SK-N-SH (cell line): ENCODE measurements at regions not wholly inside any gene's neighbourhood (a gene's known extent, or its start where the extent isn't known, plus 50 kb on each side); places are given as distances from the start of the nearest gene placed in this dataset.

Experiments used
- CTCF ChIA-PET: fragments of 300-600, 350-600 bp; formaldehyde crosslinking; extraction: SDS; loops from one replicate; lab custom pipeline; 2021; lab: Yijun Ruan, JAX
- POLR2A ChIA-PET: fragments of 350-600 bp; sonication (Branson Sonifier 250); formaldehyde crosslinking; extraction: SDS; loops from one replicate; lab custom pipeline; 2020; ENCODE audit warnings: antibody characterized with exemption, inconsistent platforms; lab: Yijun Ruan, JAX
- DNase-seq: peaks from one replicate; pipeline ENCODE4 v3.0.0; 2012
- H2AFZ ChIP-seq: fragments of 200-600 bp; sonication (generic); 2 replicates; pipeline ENCODE4 v1.8.1; 2016; ENCODE audit warnings: antibody characterized with exemption, mild to moderate bottlenecking, low read depth
- H3F3A ChIP-seq: fragments of 200-600 bp; sonication (generic); replicated peaks from 2 replicates; pipeline ENCODE3; 2016; ENCODE audit warnings: antibody characterized with exemption, mild to moderate bottlenecking; ENCODE audit not compliant: insufficient read depth
- H3K27ac ChIP-seq, 2 experiments: fragments of 200-500 bp in 1 of 2; fragments of 200-600 bp in 1 of 2; sonication (Bioruptor generic) in 1 of 2; sonication (generic), shearing (Covaris generic) in 1 of 2; 2 replicates each; pipeline versions ENCODE4 v1.5.1 to v1.6.1; 2014 to 2016; ENCODE audit warnings: low read depth in 2 of 2, inconsistent platforms in 1 of 2, low read length in 1 of 2, mild to moderate bottlenecking in 1 of 2, mixed read lengths in 1 of 2
- H3K27me3 ChIP-seq: fragments of 200-600 bp; sonication (generic), shearing (Covaris generic); 2 replicates; pipeline ENCODE4 v1.6.1; 2016; ENCODE audit warnings: mixed run types; ENCODE audit not compliant: insufficient read depth
- H3K36me3 ChIP-seq, 2 experiments: fragments of 200-500 bp in 1 of 2; fragments of 200-600 bp in 1 of 2; sonication (Bioruptor generic) in 1 of 2; sonication (generic) in 1 of 2; replicated peaks in 1 of 2; 2 replicates each; pipeline versions ENCODE3 to v1.5.1; 2014 to 2016; ENCODE audit warnings: low read length in 1 of 2, mild to moderate bottlenecking in 1 of 2; ENCODE audit not compliant: insufficient read depth in 2 of 2, control insufficient read depth in 1 of 2
- H3K4me1 ChIP-seq, 2 experiments: fragments of 200-500 bp in 1 of 2; fragments of 200-600 bp in 1 of 2; sonication (Bioruptor generic) in 1 of 2; sonication (generic), shearing (Covaris generic) in 1 of 2; 2 replicates each; pipeline versions ENCODE4 v1.5.1 to v1.6.1; 2014 to 2016; ENCODE audit warnings: low read depth in 1 of 2, low read length in 1 of 2, mixed run types in 1 of 2; ENCODE audit not compliant: insufficient read depth in 2 of 2, control insufficient read depth in 1 of 2
- H3K4me2 ChIP-seq: fragments of 200-600 bp; sonication (generic), shearing (Covaris generic); 2 replicates; pipeline ENCODE4 v1.6.1; 2017; ENCODE audit warnings: mixed run types
- H3K4me3 ChIP-seq, 2 experiments: fragments of 200-500 bp in 1 of 2; fragments of 200-600 bp in 1 of 2; sonication (Bioruptor generic) in 1 of 2; sonication (generic), shearing (Covaris generic) in 1 of 2; 2 replicates each; pipeline versions ENCODE4 v1.5.1 to v1.8.1; 2014 to 2016; ENCODE audit warnings: low read depth in 2 of 2, inconsistent platforms in 1 of 2, low read length in 1 of 2, mild to moderate bottlenecking in 1 of 2, mixed read lengths in 1 of 2, moderate library complexity in 1 of 2
- H3K79me2 ChIP-seq: fragments of 200-600 bp; sonication (generic); 2 replicates; pipeline ENCODE4 v1.8.1; 2017; ENCODE audit warnings: mild to moderate bottlenecking; ENCODE audit not compliant: insufficient read depth
- H3K9ac ChIP-seq: fragments of 200-600 bp; sonication (generic); 2 replicates; pipeline ENCODE4 v1.6.1; 2017; ENCODE audit warnings: mixed run types
- H3K9me2 ChIP-seq: fragments of 200-600 bp; sonication (generic); 2 replicates; pipeline ENCODE4 v1.6.1; 2017; ENCODE audit warnings: mixed run types
- H3K9me3 ChIP-seq: fragments of 200-600 bp; sonication (generic); 2 replicates; pipeline ENCODE4 v1.6.1; 2017; ENCODE audit warnings: mixed run types, mild to moderate bottlenecking, moderate library complexity
- H4K20me1 ChIP-seq: fragments of 200-600 bp; sonication (generic); 2 replicates; pipeline ENCODE4 v1.6.1; 2017; ENCODE audit warnings: mild to moderate bottlenecking, mixed run types; ENCODE audit not compliant: insufficient read depth
- FOXJ3 ChIP-seq: sonication (generic); formaldehyde crosslinking; IDR thresholded peaks from 2 replicates; pipeline ENCODE4 v1.5.1; 2020; ENCODE audit warnings: mild to moderate bottlenecking, missing genetic modification reagents
- GATA2 ChIP-seq: sonication (generic); formaldehyde crosslinking; IDR thresholded peaks from 2 replicates; pipeline ENCODE4 v1.5.0; 2020; ENCODE audit warnings: mild to moderate bottlenecking, missing genetic modification reagents
- IRF3 ChIP-seq: fragments of 150-350 bp; IDR thresholded peaks from 2 replicates; pipeline ENCODE4 v1.6.1; 2016; ENCODE audit warnings: mild to moderate bottlenecking, low read depth, low read length
- JUND ChIP-seq: IDR thresholded peaks from 2 replicates; pipeline ENCODE4 v1.4.0; 2012
- MXI1 ChIP-seq: IDR thresholded peaks from 2 replicates; pipeline ENCODE4 v1.6.1; 2012; ENCODE audit warnings: mild to moderate bottlenecking, low read depth, low read length, improper control_type of control experiment
- NFIC ChIP-seq: IDR thresholded peaks from 2 replicates; pipeline ENCODE4 v1.4.0; 2012; ENCODE audit warnings: borderline replicate concordance
- POLR2AphosphoS5 ChIP-seq: IDR thresholded peaks from 2 replicates; pipeline ENCODE4 v1.6.1; 2012; ENCODE audit warnings: low read depth, low read length
- RAD21 ChIP-seq: IDR thresholded peaks from 2 replicates; pipeline ENCODE4 v1.6.1; 2012; ENCODE audit warnings: mild to moderate bottlenecking, low read length
- RCOR1 ChIP-seq: fragments of 150-350 bp; IDR thresholded peaks from 2 replicates; pipeline ENCODE4 v1.6.1; 2017; ENCODE audit warnings: antibody characterized with exemption, low read length
- RXRA ChIP-seq: IDR thresholded peaks from 2 replicates; pipeline ENCODE4 v1.4.0; 2012; ENCODE audit warnings: low read depth, mild to moderate bottlenecking, borderline replicate concordance
- SIN3A ChIP-seq: IDR thresholded peaks from 2 replicates; pipeline ENCODE4 v1.6.1; 2012; ENCODE audit warnings: low read depth, mild to moderate bottlenecking, low read length, moderate library complexity, borderline replicate concordance
- USF2 ChIP-seq: fragments of 150-350 bp; IDR thresholded peaks from 2 replicates; pipeline ENCODE4 v1.6.1; 2017; ENCODE audit warnings: antibody characterized with exemption, low read length, low read depth, borderline replicate concordance
- YY1 ChIP-seq: IDR thresholded peaks from 2 replicates; pipeline ENCODE4 v1.4.0; 2012; ENCODE audit warnings: low read depth, mild to moderate bottlenecking
- WGBS: methylation state at CpG from one replicate; pipeline ENCODE4 v1.1.6; 2017; ENCODE audit warnings: low lambda C conversion rate; 5-methylcytosine and 5-hydroxymethylcytosine counted together
- TF ChIP-seq, protein P1 (sequence below): IDR thresholded peaks from 2 replicates; pipeline ENCODE4 v1.4.0; 2012; ENCODE audit warnings: low read depth, borderline replicate concordance
- TF ChIP-seq, protein P2 (sequence below): IDR thresholded peaks from 2 replicates; pipeline ENCODE4 v1.6.1; 2012; ENCODE audit warnings: mild to moderate bottlenecking, low read depth, low read length, moderate library complexity

DNA sequence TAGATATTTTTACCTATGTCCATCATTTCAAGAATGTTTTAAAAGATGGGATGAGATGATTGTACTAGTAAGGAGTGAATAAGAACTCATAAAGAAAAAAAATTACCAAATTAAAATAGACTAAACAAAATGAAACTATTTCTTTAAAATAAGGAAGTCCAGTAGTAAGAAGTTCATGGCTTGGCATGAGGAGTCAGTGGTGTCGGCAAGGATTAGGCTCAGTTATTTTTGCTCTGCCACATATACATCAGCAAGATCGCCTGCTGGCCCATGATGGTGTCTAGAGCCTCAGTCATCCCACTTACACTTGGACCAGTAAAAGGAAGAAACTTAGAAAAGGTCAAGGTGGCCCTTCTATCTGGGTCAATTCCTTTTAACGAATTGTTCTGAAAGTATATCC lies 300.9 kb upstream of the SLC8A1 start:
- 74% methylated on average over 3 of the region's 3 CpGs for WGBS

DNA sequence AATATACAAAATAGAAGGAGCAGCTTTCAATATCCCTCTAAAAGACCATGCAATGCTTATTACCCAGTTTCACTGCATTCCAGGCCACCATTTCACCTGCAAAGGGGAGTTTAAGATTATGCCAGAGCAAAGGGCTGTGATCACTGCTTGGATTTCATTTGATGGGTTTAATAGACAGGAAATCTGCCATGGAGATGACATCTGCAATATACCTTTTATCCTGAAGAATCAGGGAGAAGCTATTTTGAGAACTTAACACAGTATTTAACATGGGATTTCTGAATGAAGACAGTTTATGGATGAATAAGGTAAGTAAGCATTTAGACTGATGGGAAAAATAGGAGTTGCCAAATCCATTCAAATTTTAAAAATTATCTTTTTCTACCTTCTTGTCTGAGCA lies 303.0 kb upstream of the SLC8A1 start:
- no peaks in the 10 kb centered on the region for H3F3A ChIP-seq
- ChIA-PET POLR2A (no interaction called here), CTCF (no interaction called here)
- peaks cover 0 to 12% of the 10 kb centered on the region in 2 experiments; a peak in 2 of 4 replicates for H3K4me1 ChIP-seq
- no peak overlapping the region for H2AFZ ChIP-seq
- no peaks in the 10 kb centered on the region for H3K79me2 ChIP-seq
- no peak overlapping the region for H3K27ac ChIP-seq
- DNase-seq = no peak
- H3K9ac ChIP-seq = no peak overlapping the region
- no peaks in the 10 kb centered on the region for H3K36me3 ChIP-seq
- H4K20me1 ChIP-seq = no peaks in the 10 kb centered on the region
- TF ChIP-seq SIN3A = no peak
- TF ChIP-seq RCOR1 = no peak
- TF ChIP-seq GATA2 (CRISPR knock-in tag) = no peak
- TF ChIP-seq, protein P1, sequence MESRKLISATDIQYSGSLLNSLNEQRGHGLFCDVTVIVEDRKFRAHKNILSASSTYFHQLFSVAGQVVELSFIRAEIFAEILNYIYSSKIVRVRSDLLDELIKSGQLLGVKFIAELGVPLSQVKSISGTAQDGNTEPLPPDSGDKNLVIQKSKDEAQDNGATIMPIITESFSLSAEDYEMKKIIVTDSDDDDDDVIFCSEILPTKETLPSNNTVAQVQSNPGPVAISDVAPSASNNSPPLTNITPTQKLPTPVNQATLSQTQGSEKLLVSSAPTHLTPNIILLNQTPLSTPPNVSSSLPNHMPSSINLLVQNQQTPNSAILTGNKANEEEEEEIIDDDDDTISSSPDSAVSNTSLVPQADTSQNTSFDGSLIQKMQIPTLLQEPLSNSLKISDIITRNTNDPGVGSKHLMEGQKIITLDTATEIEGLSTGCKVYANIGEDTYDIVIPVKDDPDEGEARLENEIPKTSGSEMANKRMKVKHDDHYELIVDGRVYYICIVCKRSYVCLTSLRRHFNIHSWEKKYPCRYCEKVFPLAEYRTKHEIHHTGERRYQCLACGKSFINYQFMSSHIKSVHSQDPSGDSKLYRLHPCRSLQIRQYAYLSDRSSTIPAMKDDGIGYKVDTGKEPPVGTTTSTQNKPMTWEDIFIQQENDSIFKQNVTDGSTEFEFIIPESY = no peak
- no peak for TF ChIP-seq NFIC
- TF ChIP-seq IRF3 = no peak
- no peak for TF ChIP-seq RAD21
- no peak for TF ChIP-seq JUND
- no peak for TF ChIP-seq MXI1
- TF ChIP-seq POLR2AphosphoS5 = no peak
- no peak for TF ChIP-seq FOXJ3 (CRISPR knock-in tag)
- TF ChIP-seq, protein P2, sequence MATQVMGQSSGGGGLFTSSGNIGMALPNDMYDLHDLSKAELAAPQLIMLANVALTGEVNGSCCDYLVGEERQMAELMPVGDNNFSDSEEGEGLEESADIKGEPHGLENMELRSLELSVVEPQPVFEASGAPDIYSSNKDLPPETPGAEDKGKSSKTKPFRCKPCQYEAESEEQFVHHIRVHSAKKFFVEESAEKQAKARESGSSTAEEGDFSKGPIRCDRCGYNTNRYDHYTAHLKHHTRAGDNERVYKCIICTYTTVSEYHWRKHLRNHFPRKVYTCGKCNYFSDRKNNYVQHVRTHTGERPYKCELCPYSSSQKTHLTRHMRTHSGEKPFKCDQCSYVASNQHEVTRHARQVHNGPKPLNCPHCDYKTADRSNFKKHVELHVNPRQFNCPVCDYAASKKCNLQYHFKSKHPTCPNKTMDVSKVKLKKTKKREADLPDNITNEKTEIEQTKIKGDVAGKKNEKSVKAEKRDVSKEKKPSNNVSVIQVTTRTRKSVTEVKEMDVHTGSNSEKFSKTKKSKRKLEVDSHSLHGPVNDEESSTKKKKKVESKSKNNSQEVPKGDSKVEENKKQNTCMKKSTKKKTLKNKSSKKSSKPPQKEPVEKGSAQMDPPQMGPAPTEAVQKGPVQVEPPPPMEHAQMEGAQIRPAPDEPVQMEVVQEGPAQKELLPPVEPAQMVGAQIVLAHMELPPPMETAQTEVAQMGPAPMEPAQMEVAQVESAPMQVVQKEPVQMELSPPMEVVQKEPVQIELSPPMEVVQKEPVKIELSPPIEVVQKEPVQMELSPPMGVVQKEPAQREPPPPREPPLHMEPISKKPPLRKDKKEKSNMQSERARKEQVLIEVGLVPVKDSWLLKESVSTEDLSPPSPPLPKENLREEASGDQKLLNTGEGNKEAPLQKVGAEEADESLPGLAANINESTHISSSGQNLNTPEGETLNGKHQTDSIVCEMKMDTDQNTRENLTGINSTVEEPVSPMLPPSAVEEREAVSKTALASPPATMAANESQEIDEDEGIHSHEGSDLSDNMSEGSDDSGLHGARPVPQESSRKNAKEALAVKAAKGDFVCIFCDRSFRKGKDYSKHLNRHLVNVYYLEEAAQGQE = no peak
- no peak for TF ChIP-seq RXRA
- no peaks in the 10 kb centered on the region for H3K27me3 ChIP-seq
- H3K4me3 ChIP-seq = no peak overlapping the region
- H3K9me2 ChIP-seq = no peaks in the 10 kb centered on the region
- H3K4me2 ChIP-seq = no peak overlapping the region
- H3K9me3 ChIP-seq = no peaks in the 10 kb centered on the region

More for the DNA sequence above, 300.9 kb upstream of the SLC8A1 start:
- DNase-seq = no peak
- H3K9me2 ChIP-seq = no peaks in the 10 kb centered on the region
- no peak overlapping the region for H3K27ac ChIP-seq
- ChIA-PET POLR2A (no interaction called here), CTCF (interaction anchor here (1.2 kb wide), 1 partner anchor 134 kb away, joined by 3 read pairs; no protein-coding TSS in a partner anchor)
- H4K20me1 ChIP-seq = no peaks in the 10 kb centered on the region
- no peak overlapping the region for H3K4me2 ChIP-seq
- H3K4me1 ChIP-seq = no peaks in the 10 kb centered on the region
- H3K79me2 ChIP-seq = no peaks in the 10 kb centered on the region
- H3K4me3 ChIP-seq = no peak overlapping the region
- H3K27me3 ChIP-seq = no peaks in the 10 kb centered on the region
- H3K9ac ChIP-seq = no peak overlapping the region
- H2AFZ ChIP-seq = no peak overlapping the region
- no peaks in the 10 kb centered on the region for H3K9me3 ChIP-seq
- H3F3A ChIP-seq = no peaks in the 10 kb centered on the region
- TF ChIP-seq, protein P1 = no peak
- TF ChIP-seq YY1 (no peak), USF2 (no peak), RAD21 (no peak)
- H3K36me3 ChIP-seq = no peaks in the 10 kb centered on the region
